Transverse colon (tissue), 4 donors: ENCODE measurements at regions not wholly inside any gene's neighbourhood (a gene's known extent, or its start where the extent isn't known, plus 50 kb on each side); places are given as distances from the start of the nearest gene placed in this dataset.

Source experiments
- DNase-seq: peaks from one replicate; pipeline ENCODE4 v3.0.0-alpha.2; 2019
- H3K27ac ChIP-seq, 4 donors: fragments of 200-600 bp; sonication (generic); 2 replicates each; pipeline ENCODE4 v1.5.1; 2016 to 2018; ENCODE audit warnings: inconsistent platforms in 4 of 4
- H3K27me3 ChIP-seq: fragments of 200-600 bp; sonication (generic); 2 replicates; pipeline ENCODE4 v1.5.1; 2017; ENCODE audit warnings: inconsistent platforms
- H3K36me3 ChIP-seq, 4 donors: fragments of 200-600 bp; sonication (generic); 2 replicates each; pipeline ENCODE4 v1.5.1; 2017 to 2019; ENCODE audit warnings: inconsistent platforms in 4 of 4
- H3K4me1 ChIP-seq, 4 donors: fragments of 200-600 bp; sonication (generic); 2 replicates each; pipeline ENCODE4 v1.5.1; 2017 to 2020; ENCODE audit warnings: inconsistent platforms in 4 of 4
- H3K4me3 ChIP-seq, 4 donors: fragments of 200-600 bp; sonication (generic); 1 replicate in 1 of 4; 2 replicates in 3 of 4; pipeline versions ENCODE4 v1.5.1 to v1.6.1; 2017 to 2019; ENCODE audit warnings: inconsistent platforms in 4 of 4
- H3K9me3 ChIP-seq, 2 donors: fragments of 200-600 bp; sonication (generic); 2 replicates each; pipeline ENCODE4 v1.5.1; 2017 to 2019; ENCODE audit warnings: inconsistent platforms in 2 of 2
- CTCF ChIP-seq, 5 experiments: fragments of 200-600 bp in 3 of 5; fragments of 450-650 bp in 2 of 5; sonication (generic) in 3 of 5; IDR thresholded peaks; 1 replicate in 2 of 5; 2 replicates in 3 of 5; pipeline ENCODE4 v1.5.1; 2016 to 2017; ENCODE audit warnings: antibody characterized with exemption in 5 of 5, inconsistent platforms in 3 of 5, mild to moderate bottlenecking in 2 of 5, moderate library complexity in 1 of 5
- EP300 ChIP-seq: sonication (generic); formaldehyde crosslinking; IDR thresholded peaks from one replicate; pipeline ENCODE4 v1.6.1; 2017; ENCODE audit warnings: antibody characterized with exemption, low read depth
- POLR2A ChIP-seq: fragments of 450-650 bp; IDR thresholded peaks from one replicate; pipeline ENCODE4 v1.6.1; 2016; ENCODE audit warnings: antibody characterized with exemption, mild to moderate bottlenecking, moderate library complexity
- POLR2AphosphoS5 ChIP-seq, 3 donors: sonication (generic); formaldehyde crosslinking; IDR thresholded peaks; one replicate each; pipeline ENCODE4 v1.6.1; 2016; ENCODE audit warnings: antibody characterized with exemption in 3 of 3
- WGBS, 2 donors: methylation state at CpG; one replicate each; pipeline ENCODE4 v1.1.5; 2018; ENCODE audit warnings: low coverage in 1 of 2; 5-methylcytosine and 5-hydroxymethylcytosine counted together
- in situ Hi-C, 4 donors: fragments of 200-750 bp; cut with MboI; loops; one replicate each; pipeline versions ENCODE4 v1.15.0 to v1.15.1; 2017; ENCODE audit warnings: low sequenced_read_pairs in 3 of 4, low pct_ligation_motif_present in 1 of 4, low pct_unique_long_range_greater_than_20kb in 1 of 4
- intact Hi-C: fragments of 100-400 bp; cut with DNase I; formaldehyde crosslinking; loops from one replicate; pipeline ENCODE4 v1.15.1; 2023; ENCODE audit warnings: low total_unique reads

DNA sequence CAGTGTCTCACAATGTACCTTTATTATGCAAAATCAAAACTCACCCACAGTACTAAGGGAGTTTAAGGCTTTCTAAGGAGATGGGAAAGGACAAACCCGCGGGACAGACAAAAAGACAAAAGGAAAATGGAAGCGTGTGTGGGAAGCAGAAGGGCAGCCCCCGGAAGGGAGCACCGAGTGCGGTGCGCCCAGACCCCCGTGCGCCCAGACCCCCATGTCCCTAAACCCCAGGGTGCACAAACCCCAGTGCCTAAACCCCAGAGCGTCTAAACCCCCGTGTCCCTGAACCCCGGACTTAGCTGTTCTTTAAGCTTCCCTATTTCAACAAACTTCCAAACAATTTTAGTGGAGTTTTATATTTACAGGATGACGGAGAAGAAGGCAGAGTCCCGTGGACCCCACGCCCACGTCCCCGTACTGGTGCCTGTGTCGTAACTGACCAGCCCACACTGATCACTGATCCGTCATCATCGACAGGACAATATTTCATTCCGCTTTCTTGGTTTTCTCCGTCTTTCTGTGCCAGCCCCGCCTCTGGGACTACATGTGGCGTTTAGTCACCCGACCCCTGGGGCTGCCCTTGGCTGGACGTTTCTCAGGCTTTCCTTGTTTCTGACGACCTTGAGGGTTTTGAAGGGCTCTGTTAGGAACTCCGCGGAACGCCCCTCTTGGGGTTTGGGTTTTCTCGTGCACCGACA lies 76.9 kb downstream of the RTP5 start:
- Histone ChIP-seq H3K4me1 (peaks cover 0 to 7% (median 7%) of the 10 kb centered on the region in 4 donors), H3K27ac (no peak overlapping the region), H3K27me3 (no peaks in the 10 kb centered on the region), H3K9me3 (no peaks in the 10 kb centered on the region), H3K4me3 (no peak overlapping the region), H3K36me3 (no peaks in the 10 kb centered on the region)
- TF ChIP-seq POLR2A (no peak), CTCF (IDR thresholded peaks at IDR 0.05) (no peak), POLR2AphosphoS5 (IDR thresholded peaks at IDR 0.05) (no peak), EP300 (no peak)
- in situ Hi-C loops (no loop called here), intact Hi-C loops (no loop called here)
- no peak for DNase-seq
- WGBS, 2 donors, result 84 to 88% methylated on average over 18 to 32 of the region's 32 CpGs

DNA sequence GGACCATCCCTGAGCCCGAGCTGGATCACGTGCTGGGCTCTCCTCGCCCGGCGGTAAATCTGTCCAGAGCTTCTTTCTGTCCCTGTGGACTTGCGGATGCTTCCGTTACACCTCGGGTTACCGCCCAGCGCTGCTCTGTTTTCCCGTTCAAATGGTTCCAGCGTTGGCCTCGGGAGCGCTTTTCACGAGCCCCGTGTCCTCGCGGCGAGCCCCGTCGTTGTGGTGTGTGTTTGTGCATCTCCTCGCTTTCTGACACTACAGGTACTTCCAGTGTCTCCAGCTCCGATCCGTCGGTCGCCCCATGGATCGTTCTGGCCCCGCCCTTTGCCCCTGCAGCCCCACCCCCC lies 77.4 kb downstream of the RTP5 start:
- no peak for DNase-seq
- Histone ChIP-seq H3K4me1 (peaks cover 0 to 7% (median 7%) of the 10 kb centered on the region in 4 donors), H3K4me3 (no peak overlapping the region), H3K36me3 (no peaks in the 10 kb centered on the region), H3K9me3 (no peaks in the 10 kb centered on the region), H3K27me3 (no peaks in the 10 kb centered on the region), H3K27ac (no peak overlapping the region)
- TF ChIP-seq EP300, result no peak
- no peak for TF ChIP-seq CTCF (IDR thresholded peaks at IDR 0.05)
- no peak for TF ChIP-seq POLR2AphosphoS5 (IDR thresholded peaks at IDR 0.05)
- no peak for TF ChIP-seq POLR2A
- intact Hi-C loops (no loop called here), in situ Hi-C loops (no loop called here)
- 91% methylated on average over 28 of the region's 28 CpGs; no CpG with 5 or more reads in 1 of the 2 donors for WGBS, 2 donors

DNA sequence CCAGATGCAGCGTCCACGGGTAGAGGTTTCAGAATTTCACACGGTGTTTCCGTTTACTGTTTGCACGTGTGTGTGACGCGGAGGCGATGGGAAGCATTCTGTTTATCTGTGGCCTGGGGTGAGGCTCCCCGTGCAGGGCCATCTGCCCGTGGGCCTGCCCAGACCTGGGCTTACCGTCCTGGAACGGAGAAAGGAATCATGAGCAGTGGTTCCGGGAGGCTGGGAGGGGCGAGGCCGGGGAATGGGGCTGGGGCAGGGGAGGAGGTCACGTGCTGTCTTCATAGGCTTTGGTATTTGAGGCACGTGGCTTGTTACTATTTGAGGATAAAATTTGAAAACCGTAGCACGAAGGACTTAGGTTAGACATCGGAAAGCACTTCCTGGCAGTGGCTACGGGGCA lies 77.9 kb downstream of the RTP5 start:
- Histone ChIP-seq H3K9me3 (no peaks in the 10 kb centered on the region), H3K36me3 (no peaks in the 10 kb centered on the region), H3K4me3 (no peak overlapping the region), H3K27ac (no peak overlapping the region), H3K27me3 (no peaks in the 10 kb centered on the region), H3K4me1 (peaks cover 0 to 7% (median 7%) of the 10 kb centered on the region in 4 donors)
- 85% methylated on average over 21 of the region's 21 CpGs; no CpG with 5 or more reads in 1 of the 2 donors for WGBS, 2 donors
- DNase-seq, result no peak
- TF ChIP-seq POLR2A, result no peak
- no peak for TF ChIP-seq CTCF (IDR thresholded peaks at IDR 0.05)
- TF ChIP-seq EP300, result no peak
- TF ChIP-seq POLR2AphosphoS5 (IDR thresholded peaks at IDR 0.05), result no peak
- intact Hi-C loops (no loop called here), in situ Hi-C loops (no loop called here)

DNA sequence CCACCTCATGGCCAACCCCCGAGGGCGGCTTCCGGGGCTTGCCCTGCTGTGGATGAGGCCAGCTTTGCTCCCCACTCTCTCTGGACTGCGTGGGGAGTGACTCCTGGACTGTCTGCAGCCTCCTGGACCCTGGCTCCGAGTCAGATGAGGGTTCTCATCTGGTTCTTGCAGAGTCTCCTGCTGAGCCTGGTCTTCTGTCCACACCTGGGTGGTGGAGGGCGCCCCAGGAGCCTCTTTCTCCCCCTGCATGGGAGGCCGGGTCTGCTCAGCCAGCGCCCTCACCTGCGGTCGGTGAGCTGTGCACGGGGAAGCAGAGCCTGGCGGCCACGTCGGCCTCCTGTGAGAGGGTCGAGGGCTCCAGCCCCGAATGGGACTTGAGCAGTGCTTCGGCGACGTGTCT lies 78.3 kb downstream of the RTP5 start:
- TF ChIP-seq CTCF (IDR thresholded peaks at IDR 0.05), result no peak
- TF ChIP-seq POLR2AphosphoS5 (IDR thresholded peaks at IDR 0.05), result no peak
- TF ChIP-seq POLR2A, result no peak
- no peak for TF ChIP-seq EP300
- Histone ChIP-seq H3K4me3 (no peak overlapping the region), H3K27ac (no peak overlapping the region), H3K36me3 (no peaks in the 10 kb centered on the region), H3K9me3 (no peaks in the 10 kb centered on the region), H3K4me1 (peaks cover 0 to 7% (median 7%) of the 10 kb centered on the region in 4 donors), H3K27me3 (no peaks in the 10 kb centered on the region)
- WGBS, 2 donors, result 90% methylated on average over 16 of the region's 19 CpGs; no CpG with 5 or more reads in 1 of the 2 donors
- in situ Hi-C loops, result no loop called here
- intact Hi-C loops, result no loop called here
- no peak for DNase-seq
